IMR-90 (cell line): ENCODE measurements at regions not wholly inside any gene's neighbourhood (a gene's known extent, or its start where the extent isn't known, plus 50 kb on each side); places are given as distances from the start of the nearest gene placed in this dataset.

Experiments used
- ATAC-seq: fragments of 200-7000 bp; cut with Tn5 transposase; 2 replicates; pipeline ENCODE4 v1.9.1; 2020; ENCODE audit warnings: low read depth, mild to moderate bottlenecking, moderate library complexity
- BruUV-seq: library from RNA; stranded (reverse); fragments of 400-500 nt; replicated peaks from 2 replicates; lab custom pipeline; 2021; lab: Mats Ljungman, UMichigan
- CTCF ChIA-PET: fragments of 300-600 bp; formaldehyde crosslinking; extraction: SDS; loops from one replicate; lab custom pipeline; 2021; ENCODE audit warnings: antibody characterized with exemption; lab: Yijun Ruan, JAX
- POLR2A ChIA-PET: fragments of 300-600 bp; sonication (Branson Sonifier 250); formaldehyde crosslinking; loops from one replicate; lab custom pipeline; 2022; ENCODE audit warnings: antibody characterized with exemption; ENCODE audit not compliant: unreplicated experiment; lab: Charles Lee
- DNase-seq: peaks from one replicate; pipeline ENCODE4 v3.0.0; 2013
- H2AFZ ChIP-seq: replicated peaks from 2 replicates; pipeline ENCODE3; 2013; ENCODE audit warnings: low read length, mild to moderate bottlenecking; ENCODE audit not compliant: poor library complexity
- H2AK5ac ChIP-seq: 2 replicates; pipeline ENCODE4 v1.6.1; 2013; ENCODE audit warnings: low read depth, low read length, inconsistent platforms
- H2AK9ac ChIP-seq: replicated peaks from 2 replicates; pipeline ENCODE3; 2013; ENCODE audit warnings: mild to moderate bottlenecking, low read depth, low read length, moderate library complexity; ENCODE audit not compliant: poor library complexity
- H2BK120ac ChIP-seq: 2 replicates; pipeline ENCODE4 v1.6.1; 2013; ENCODE audit warnings: low read depth, low read length, inconsistent platforms
- H2BK15ac ChIP-seq: 3 replicates; pipeline ENCODE4 v1.6.1; 2013; ENCODE audit warnings: low read depth, low read length, inconsistent platforms
- H2BK20ac ChIP-seq: 2 replicates; pipeline ENCODE4 v1.6.1; 2013; ENCODE audit warnings: low read depth, mild to moderate bottlenecking, inconsistent platforms, low read length, moderate library complexity
- H2BK5ac ChIP-seq: 2 replicates; pipeline ENCODE4 v1.6.1; 2013; ENCODE audit warnings: mild to moderate bottlenecking, low read depth, low read length, inconsistent platforms; ENCODE audit not compliant: poor library complexity, severe bottlenecking
- H3K14ac ChIP-seq: replicated peaks from 2 replicates; pipeline ENCODE4 v1.6.1; 2013; ENCODE audit warnings: low read depth, low read length, inconsistent platforms
- H3K18ac ChIP-seq: 2 replicates; pipeline ENCODE4 v1.6.1; 2013; ENCODE audit warnings: low read depth, low read length, control low read depth
- H3K23ac ChIP-seq: 2 replicates; pipeline ENCODE4 v1.6.1; 2013; ENCODE audit warnings: low read depth, low read length, inconsistent platforms
- H3K27ac ChIP-seq: 2 replicates; pipeline ENCODE4 v1.5.1; 2013; ENCODE audit warnings: mild to moderate bottlenecking, control low read depth, low read length; ENCODE audit not compliant: insufficient read depth
- H3K27me3 ChIP-seq: 2 replicates; pipeline ENCODE4 v1.6.1; 2013; ENCODE audit warnings: low read length; ENCODE audit not compliant: control insufficient read depth, insufficient read depth
- H3K36me3 ChIP-seq: 2 replicates; pipeline ENCODE4 v1.6.1; 2013; ENCODE audit warnings: low read length, mixed read lengths; ENCODE audit not compliant: control insufficient read depth, insufficient read depth
- H3K4ac ChIP-seq: 2 replicates; pipeline ENCODE4 v1.6.1; 2013; ENCODE audit warnings: low read depth, low read length, inconsistent platforms
- H3K4me1 ChIP-seq: 2 replicates; pipeline ENCODE4 v1.6.1; 2013; ENCODE audit warnings: low read length, mixed read lengths; ENCODE audit not compliant: control insufficient read depth, insufficient read depth
- H3K4me2 ChIP-seq: 2 replicates; pipeline ENCODE4 v1.6.1; 2013; ENCODE audit warnings: low read depth, mild to moderate bottlenecking, control low read depth, low read length, moderate library complexity
- H3K4me3 ChIP-seq: 2 replicates; pipeline ENCODE4 v1.5.1; 2013; ENCODE audit warnings: low read depth, mild to moderate bottlenecking, control low read depth, low read length, moderate library complexity; ENCODE audit not compliant: insufficient read depth
- H3K56ac ChIP-seq: 2 replicates; pipeline ENCODE4 v1.6.1; 2013; ENCODE audit warnings: low read length, inconsistent platforms; ENCODE audit not compliant: insufficient read depth; ENCODE audit errors: extremely low read depth
- H3K79me1 ChIP-seq, 2 experiments: 2 replicates each; pipeline ENCODE4 v1.6.1; 2013; ENCODE audit warnings: low read length in 2 of 2, inconsistent platforms in 1 of 2, low read depth in 1 of 2
- H3K9ac ChIP-seq: 2 replicates; pipeline ENCODE4 v1.6.1; 2013; ENCODE audit warnings: low read depth, low read length, control low read depth
- H3K9me1 ChIP-seq: 2 replicates; pipeline ENCODE4 v1.6.1; 2013; ENCODE audit warnings: low read length, inconsistent platforms; ENCODE audit not compliant: insufficient read depth
- H3K9me3 ChIP-seq: 2 replicates; pipeline ENCODE4 v1.6.1; 2013; ENCODE audit warnings: low read length; ENCODE audit not compliant: control insufficient read depth, insufficient read depth
- H4K20me1 ChIP-seq: 2 replicates; pipeline ENCODE4 v1.6.1; 2013; ENCODE audit warnings: low read length, inconsistent platforms; ENCODE audit not compliant: insufficient read depth
- H4K5ac ChIP-seq: 2 replicates; pipeline ENCODE4 v1.6.1; 2013; ENCODE audit warnings: mild to moderate bottlenecking, low read depth, low read length, control low read depth
- H4K8ac ChIP-seq, 2 experiments: 2 replicates each; pipeline ENCODE4 v1.6.1; 2013; ENCODE audit warnings: low read depth in 2 of 2, low read length in 2 of 2, control low read depth in 1 of 2, inconsistent platforms in 1 of 2
- H4K91ac ChIP-seq: 2 replicates; pipeline ENCODE4 v1.6.1; 2013; ENCODE audit warnings: low read depth, low read length, inconsistent platforms; ENCODE audit not compliant: insufficient read depth
- USF2 ChIP-seq: fragments of 150-350 bp; IDR thresholded peaks from 2 replicates; pipeline ENCODE4 v1.6.1; 2017; ENCODE audit warnings: mild to moderate bottlenecking, antibody characterized with exemption, low read length, low read depth
- WGBS, 2 experiments: methylation state at CpG; one replicate each; pipeline versions ENCODE4 v1.1.5 to v1.1.7; 2013; ENCODE audit warnings: missing lambda C conversion rate in 2 of 2; ENCODE audit not compliant: insufficient read length in 1 of 2; ENCODE audit errors: extremely low coverage in 2 of 2; 5-methylcytosine and 5-hydroxymethylcytosine counted together
- dilution Hi-C: fragments of 300-500 bp; cut with HindIII; formaldehyde crosslinking; loops from one replicate; pipeline ENCODE4 v1.14.3; 2018; ENCODE audit warnings: low sequenced_read_pairs; ENCODE audit not compliant: unreplicated experiment
- in situ Hi-C: fragments of 300-500 bp; cut with MboI; formaldehyde crosslinking; loops from 3 replicates; pipeline ENCODE4 v1.14.3; 2019; ENCODE audit warnings: low sequenced_read_pairs, inconsistent platforms, mixed read lengths
- intact Hi-C: fragments of 100-400 bp; cut with micrococcal nuclease; formaldehyde crosslinking; loops from 2 replicates; pipeline ENCODE4 v1.10.0; 2022

GRCh38 chr22:26766510-26767350, 109.3 kb downstream of the MIAT start:
- 98% methylated on average over 6 of the region's 19 CpGs; no CpG with 5 or more reads in 1 of the 2 experiments for WGBS, 2 experiments
- intact Hi-C loops = loop anchor here (10.0 kb wide), 1 partner anchor 568 kb away; no protein-coding TSS in a partner anchor

More at GRCh38 chr22:26766510-26767350, 109.3 kb downstream of the MIAT start:
- Histone ChIP-seq H2BK20ac (no peak overlapping the region), H3K4me1 (peaks cover 8% of the 10 kb centered on the region), H2AK9ac (no peak overlapping the region), H3K56ac (no peak overlapping the region), H2BK5ac (no peak overlapping the region), H3K79me1 (no peaks in the 10 kb centered on the region), H3K9ac (no peak overlapping the region), H3K18ac (no peak overlapping the region), H3K27ac (no peak overlapping the region), H3K14ac (no peak overlapping the region), H3K4ac (no peak overlapping the region), H4K8ac (no peak overlapping the region), H2AFZ (no peak overlapping the region), H4K91ac (no peak overlapping the region), H2BK120ac (no peak overlapping the region), H4K20me1 (no peaks in the 10 kb centered on the region), H3K9me1 (peaks cover 8% of the 10 kb centered on the region), H3K4me3 (no peak overlapping the region), H3K9me3 (peaks cover 4% of the 10 kb centered on the region; the same call in 1 of the 2 replicates), H3K4me2 (no peak overlapping the region), H3K36me3 (no peaks in the 10 kb centered on the region), H3K27me3 (no peaks in the 10 kb centered on the region), H4K5ac (no peak overlapping the region), H3K23ac (no peak overlapping the region), H2AK5ac (no peak overlapping the region), H2BK15ac (no peak overlapping the region)
- dilution Hi-C loops = no loop called here
- ATAC-seq = no peak
- in situ Hi-C loops = loop anchor here (25.0 kb wide), 1 partner anchor 1246 kb away; no protein-coding TSS in a partner anchor
- DNase-seq = no peak
- no TSS peak for BruUV-seq
- ChIA-PET POLR2A (no interaction called here), CTCF (no interaction called here)
- no peak for TF ChIP-seq USF2
